ENCODE measurements at regions not wholly inside any gene's neighbourhood (a gene's known extent, or its start where the extent isn't known, plus 50 kb on each side); places are given as distances from the start of the nearest gene placed in this dataset.
"Not testable (repeated sequence)": the region's sequence is repeated elsewhere in the genome, so short reads cannot be mapped to it uniquely, and the experiment has no call there.

DNA sequence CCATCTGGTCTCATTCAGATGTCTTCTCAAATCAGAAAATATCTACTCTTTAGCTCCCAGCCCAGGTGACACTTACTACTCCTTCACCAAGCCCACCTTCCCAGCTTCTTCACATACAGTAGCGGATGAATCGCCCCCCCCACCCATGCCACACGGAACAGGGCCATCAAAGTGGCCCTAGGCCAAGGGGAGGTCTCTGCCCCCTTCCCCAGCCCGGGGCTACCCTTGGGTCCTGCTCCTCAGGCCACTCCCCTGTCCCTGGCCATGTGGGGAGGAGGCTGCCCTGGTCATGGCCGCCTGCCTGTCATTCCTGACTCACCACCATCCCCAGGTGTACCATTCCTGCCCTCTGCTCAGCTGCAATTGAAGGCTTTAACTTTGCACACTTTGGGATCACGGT, 142.8 kb downstream of the NECTIN1 start:
- DNase-seq, result no peak

DNA sequence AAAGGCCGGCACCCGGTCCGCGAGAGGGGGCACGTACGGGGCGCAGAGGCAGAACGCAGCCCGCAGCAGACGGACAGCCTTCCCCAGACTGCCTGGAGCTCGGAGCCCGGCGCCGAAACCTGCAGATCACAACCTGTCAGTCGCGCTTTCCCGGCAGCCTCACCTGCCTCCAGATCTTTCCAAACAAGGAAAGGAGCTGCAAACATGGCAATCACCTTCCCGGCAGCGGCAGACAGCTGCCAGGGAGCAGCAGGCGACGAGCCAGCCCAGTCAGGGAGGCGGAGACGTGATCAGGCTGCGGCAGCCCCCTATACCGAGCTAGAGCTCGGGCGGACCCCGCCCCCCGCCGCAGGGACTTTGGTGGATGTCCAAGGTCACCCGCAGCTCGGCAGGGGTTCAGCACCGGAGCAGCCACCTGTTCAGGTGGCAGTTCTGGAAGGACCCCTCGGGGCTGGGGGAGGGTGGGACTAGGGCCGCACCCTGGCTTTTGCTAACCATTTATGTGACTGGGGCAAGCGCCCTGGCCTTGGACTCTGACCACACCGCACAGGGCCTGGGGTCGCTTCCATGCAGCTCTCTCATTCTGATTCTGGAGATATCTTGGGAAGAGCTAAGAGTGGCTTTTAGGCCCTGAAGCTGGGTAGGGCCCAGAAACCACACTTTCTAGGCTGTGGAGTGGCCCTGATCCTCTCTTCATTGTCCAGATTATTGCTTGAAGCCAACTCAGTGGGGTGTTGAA, 143.8 kb downstream of the NECTIN1 start:
- DNase-seq, result no peak

DNA sequence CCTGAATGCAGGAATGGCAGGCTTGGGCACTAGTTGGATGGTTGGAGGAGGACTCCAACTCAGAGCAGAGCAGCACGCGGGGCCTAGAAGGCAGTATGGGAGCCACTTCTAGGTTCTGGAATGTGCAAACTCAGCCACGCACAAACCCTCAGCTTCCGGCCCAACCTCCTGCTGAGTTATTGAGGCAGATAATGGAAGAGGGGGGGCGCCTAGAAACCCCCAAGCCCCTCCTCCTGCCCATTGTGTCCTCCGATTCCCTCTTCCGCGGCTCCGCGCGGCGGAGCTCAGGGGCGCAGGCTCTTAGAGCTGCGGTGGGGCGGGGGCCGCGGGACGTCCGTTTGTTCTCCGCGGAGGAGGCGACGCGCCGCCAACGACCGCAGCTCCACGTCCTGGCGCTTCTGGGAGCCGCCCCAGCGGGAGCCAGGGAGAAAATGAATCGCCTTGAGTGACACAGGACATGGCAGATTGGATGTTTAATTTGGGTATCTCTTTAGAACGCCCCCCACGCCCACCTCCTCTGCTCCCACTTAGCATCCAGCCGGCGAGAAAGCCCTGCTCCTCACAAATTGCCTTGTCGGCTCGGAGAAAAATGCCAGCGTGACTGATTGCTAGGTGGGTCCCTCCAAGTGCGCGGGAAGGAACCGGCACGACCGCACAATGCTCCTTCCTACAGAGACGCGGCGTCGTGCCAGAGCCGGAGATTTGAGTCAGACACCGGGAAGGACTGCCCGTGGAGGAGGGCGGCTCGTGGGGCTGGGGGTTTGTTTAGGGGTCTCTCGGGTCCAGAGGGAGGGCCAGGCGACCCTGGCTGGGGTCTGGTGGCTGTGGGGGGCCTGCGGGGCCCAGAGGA, 144.6 kb downstream of the NECTIN1 start:
- DNase-seq, result peak; percentile 5 to 9

DNA sequence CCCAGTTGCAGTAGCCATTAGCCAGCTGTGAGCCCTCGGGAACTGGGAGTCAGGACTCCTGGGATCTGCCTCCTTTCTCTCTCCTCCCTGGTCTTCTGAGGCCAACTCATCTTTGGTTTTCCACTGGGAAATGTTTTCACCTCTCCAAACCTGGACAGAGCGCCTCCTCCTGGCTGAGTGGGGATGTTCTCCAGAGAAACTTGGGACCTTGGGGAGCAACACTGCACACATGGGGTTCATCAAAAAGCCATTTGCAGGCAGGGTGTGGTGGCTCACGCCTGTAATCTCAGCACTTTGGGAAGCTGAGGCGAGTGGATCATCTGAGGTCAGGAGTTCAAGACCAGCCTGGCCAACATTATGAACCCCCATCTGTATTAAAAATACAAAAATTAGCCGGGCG, 145.4 kb downstream of the NECTIN1 start:
- DNase-seq, result no peak

DNA sequence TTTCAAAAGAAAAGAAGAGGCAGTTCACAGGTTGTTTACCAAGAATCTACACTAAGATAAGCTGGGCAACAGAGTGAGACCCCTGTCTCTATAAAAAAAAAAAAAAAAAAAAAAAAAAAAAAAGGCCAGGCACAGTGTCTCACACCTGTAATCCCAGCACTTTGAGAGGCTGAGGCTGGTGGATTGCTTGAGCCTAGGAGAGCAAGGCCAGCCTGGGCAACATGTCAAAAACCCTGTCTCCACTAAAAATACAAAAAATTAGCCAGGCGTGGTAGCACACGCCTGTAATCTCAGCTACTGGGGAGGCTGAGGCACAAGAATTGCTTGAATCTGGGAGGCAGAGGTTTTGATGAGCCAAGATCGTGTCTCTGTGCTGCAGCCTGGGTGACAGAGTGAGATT, 147.6 kb downstream of the NECTIN1 start:
- DNase-seq, result not testable (repeated sequence)

DNA sequence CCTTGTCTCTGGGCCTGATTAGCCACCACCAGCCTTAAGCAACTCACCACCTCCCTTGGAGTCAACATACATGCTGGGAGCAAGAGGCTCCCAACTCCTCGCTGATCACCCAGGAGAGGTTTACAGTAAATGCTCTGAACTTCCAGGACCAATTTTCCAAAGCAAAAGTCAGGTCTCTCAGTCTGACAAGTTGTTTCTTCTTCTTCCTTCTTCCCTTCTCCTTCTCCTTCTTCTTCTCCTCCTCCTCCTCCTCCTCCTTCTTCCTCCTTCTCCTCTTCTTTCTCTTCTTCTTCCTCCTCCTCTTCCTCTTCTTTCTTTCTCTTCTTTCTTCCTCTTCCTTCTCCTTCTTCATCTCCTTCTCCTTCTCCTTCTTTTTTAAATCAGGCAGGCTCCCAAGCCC, 148.2 kb downstream of the NECTIN1 start:
- no peak for DNase-seq

DNA sequence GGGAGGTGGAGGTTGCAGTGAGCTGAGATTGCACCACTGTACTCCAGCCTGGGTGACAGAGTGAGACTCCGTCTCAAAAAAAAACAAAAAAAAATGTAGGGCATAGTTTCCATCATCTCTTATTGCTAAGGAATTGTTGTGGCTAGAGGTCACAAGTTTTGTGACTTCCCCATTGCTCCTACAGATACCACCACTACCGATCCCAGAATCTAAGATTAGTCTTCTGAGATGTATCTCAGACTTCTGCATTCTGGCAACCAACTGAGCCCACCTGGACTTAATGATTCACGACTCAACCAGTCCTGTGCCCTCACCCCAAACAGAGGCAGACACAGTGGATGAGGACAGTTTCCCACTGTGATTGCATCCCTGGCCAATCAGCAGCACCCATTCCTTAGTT, 148.9 kb downstream of the NECTIN1 start:
- no peak for DNase-seq

DNA sequence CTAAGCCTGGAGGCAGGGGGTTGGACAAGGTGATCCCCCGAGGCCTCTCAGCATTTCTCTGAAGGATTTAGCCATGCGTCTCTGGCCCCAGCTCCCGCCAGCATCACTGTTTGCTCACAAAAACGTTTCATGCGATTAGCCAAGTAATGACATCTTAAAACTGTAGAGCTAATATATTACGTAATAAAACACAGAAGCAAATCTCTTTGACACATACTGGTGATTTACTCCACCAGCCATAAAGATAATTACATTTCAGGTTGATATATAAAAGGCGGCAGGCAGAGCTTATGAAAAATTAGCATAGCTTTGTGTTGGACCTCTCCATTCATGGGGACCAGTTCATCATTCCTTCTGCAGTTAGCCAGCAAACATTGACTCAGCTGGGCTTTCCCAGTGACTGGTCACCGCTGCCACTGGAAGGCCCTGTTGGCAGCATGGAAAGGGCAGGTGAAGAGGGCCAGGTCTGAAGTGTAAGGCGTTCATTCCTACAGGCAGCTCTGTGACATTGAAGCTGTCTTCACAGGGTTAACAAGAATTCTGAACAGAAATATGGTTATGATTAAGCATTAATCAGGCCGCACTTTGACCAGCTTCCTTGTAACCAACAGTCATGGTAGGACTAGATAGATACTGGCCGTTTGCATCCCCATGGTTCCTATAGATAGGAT, 150.3 kb downstream of the NECTIN1 start:
- no peak for DNase-seq

DNA sequence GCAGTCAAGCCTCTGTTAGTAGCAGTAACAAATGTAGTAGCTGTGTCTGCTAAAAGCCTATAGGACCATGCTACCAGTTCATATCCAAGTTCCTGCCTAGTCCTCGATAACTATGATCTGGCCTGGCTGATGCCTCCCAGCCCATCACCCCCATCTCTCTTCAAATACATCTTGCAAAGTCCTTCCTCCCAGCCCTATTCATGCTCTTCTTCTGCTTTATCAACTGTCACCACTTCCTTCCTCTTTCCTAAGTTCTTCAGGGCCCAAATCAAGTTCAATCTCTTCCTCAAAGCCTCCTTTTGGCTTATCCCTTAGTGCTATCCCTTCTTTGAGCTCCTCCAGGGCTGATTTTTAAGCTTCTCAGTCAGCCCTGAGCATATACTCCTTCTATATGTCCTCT, 150.9 kb upstream of the THY1 start:
- DNase-seq, result no peak

DNA sequence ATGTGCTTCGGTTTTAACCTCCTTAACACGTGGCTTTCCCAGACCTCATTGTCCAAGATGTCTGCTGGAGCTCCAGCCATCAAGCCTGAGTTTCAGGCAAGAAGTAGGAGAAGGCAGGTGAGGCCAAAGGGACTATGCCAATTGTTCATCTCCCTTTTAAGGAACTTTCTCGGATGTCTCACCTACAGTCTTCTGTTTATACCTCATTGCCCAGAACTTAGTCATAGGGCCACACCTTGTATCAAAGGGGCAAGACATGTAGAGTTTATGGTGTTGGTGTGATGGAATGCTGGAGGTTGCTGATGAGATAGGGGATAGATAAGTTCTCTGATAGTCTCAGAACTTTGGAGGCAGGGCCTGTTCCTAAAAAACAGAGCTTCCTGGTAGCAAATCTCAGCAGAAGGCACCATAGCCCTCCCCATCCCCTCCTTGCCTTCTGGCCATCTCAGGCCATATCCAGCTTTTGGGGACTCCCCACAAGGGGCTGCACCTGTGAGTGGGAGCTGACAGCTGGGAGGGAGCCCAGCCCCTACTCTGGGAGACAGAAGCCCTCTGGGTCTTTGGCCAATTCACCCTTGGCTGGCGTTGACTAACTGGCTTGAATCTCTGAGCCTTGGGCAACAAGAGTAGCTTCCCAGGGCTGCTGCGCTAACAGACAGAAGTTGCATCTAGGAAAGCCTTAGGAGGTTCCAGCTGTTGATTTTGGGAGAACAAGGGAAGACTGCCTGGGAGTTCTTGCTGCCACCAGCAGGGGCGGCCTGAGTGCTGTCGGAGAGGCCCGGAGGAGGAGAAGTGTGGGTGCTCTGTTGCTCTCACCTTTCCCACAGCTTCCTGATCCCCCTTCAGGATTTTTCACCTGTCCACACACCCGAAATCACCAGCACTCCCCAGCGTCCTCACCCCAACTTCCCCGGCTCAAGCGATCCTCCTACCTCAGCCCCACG, 149.8 kb upstream of the THY1 start:
- no peak for DNase-seq

DNA sequence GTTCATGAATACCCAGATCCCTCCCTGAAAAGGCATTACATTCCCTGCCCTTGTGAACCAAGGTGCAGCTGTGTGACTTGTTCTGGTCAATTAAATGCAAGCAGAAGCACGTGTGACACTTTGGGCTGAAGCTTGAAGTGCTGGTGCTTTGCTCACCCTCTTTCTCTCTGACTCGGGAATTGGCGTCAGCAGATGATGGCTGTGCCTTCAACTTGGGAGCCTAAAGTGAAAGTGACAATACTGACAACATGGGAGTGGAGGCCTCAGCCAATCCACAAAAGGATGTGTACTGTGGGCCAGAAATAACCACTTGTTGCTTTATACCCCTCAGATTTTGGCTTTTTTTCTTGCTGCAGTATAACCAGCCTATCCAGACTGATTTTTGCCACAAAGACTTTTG, 148.3 kb upstream of the THY1 start:
- no peak for DNase-seq

DNA sequence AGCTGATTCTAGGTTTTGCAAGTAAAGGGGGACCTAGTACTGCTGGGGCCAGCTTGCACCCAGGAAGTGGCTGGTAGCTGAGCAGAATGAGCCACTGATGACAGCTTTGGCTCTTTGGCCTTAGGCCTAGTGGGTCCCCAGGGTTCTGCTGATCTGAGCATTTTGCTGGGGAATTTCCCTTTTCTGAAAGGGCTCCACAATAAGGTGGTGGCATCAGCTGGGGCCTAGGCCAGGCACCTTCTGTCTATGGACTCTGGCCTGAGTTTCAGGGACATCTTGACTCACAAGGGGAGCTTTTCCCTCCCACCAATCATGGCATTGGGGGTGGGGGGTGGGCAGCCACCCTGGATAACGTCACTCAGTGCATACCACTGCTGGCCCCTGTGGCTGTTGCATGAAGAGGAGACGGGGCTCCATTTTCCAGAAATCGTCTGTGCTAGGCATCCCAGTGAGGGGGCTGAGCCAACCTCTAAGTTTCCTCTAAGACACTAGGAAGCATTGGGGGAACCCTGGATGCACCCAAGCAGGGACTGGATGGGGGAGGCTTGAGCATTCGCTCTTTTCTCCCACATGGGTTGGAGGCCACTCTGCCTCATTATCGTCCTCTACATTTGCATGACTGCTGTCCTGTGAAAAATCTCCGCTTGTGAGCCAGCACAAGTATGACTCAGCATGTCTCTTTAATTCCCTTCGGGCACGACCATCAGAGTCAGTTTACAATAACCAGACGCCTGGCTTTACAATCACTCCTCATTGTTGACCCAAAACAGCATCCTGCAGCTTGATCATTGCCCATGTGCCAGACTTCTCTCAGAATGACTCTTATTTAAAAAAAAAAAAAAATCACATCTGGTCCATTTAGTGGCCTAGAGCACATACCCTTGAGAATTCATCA, 145.0 kb upstream of the THY1 start:
- no peak for DNase-seq

DNA sequence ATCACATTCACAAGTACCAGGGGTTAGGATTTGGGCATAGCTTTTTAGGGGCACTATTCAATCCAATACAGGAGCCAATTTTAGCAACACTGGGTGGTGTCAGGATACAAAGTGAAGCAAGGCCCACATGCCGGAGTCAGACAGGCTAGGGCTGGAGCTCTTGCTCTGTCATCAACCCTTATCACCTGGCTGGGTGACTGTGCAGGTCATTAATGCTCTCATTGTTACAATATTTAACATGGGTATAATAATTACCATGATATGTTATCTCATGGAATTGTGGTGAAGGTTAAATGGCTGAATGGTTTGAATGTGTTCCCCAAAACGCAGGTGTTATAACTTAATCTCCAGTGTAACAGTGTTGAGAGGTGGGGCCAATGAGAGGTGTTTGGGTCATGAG, 143.3 kb upstream of the THY1 start:
- no peak for DNase-seq

DNA sequence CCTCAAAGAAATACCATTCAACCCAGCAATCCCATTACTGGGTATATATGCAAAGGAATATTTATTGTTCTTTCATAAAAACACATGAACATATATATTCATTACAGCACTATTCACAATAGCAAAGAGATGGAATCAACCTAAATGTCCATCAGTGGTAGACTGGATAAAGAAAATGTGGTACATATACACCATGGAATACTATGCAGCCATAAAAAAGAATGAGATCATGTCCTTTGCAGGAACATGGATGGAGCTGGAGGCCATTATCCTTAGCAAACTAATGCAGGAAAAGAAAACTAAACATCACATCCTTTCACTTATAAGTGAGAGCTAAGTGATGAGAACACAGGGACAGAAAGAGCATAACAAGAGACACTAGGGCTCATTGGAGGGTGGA, 142.7 kb upstream of the THY1 start:
- DNase-seq, result not testable (repeated sequence)

DNA sequence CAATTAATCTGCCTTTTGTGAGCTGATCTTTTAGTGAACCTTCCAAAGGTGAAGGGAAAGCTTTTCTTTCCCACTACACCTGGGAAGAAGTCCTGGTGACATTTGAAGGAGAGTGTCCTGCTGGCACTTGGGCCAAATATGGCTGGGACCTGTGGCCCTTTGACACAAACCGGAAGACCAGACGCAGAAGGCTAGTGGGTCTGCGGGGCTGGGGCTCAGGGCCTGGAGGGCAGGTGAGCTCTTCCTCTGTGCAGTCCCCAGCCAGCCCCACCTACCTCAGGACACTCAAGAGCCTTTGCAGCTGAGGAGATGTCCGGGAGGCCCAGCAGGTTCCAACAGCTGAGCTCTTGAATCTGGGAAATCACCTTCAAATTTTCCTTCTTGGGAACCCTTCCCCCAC, 138.0 kb upstream of the THY1 start:
- no peak for DNase-seq

DNA sequence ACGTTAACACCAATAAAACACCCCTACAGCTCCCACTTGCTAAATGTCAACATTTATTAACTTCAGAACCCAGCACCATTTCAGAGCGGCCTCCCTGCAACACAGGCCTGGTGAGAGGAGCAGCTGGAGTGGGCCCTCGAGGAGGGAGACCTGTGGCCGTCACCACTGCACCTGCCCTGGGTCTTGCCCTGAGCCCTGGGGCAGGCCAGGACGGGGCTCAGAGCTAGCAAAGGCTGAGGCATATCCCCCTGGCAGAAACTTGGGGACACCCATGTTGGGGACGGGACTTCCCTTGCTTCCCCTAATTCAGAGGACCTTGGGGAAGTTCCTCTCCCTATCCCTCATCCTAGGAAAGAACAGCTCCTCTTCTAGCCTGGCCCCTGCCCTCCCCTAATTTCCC, 137.3 kb upstream of the THY1 start:
- no peak for DNase-seq

DNA sequence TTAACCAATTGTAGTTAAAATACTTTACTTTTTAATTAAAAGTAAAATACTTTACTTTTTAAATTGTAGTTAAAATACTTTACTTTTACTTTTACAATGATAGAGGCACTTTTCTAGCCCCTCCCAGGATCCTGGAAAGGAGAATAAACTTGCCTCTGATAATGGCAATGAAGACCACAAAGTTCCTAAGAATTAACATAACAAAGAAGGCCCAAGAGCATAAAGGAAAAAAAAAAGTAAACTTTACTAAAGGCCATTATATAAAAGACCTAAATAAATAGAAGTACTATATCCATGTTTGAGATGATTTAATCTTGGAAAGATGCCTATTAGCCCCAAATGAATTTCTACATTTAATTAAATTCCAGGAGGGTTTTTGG, 129.1 kb upstream of the THY1 start:
- no peak for DNase-seq

DNA sequence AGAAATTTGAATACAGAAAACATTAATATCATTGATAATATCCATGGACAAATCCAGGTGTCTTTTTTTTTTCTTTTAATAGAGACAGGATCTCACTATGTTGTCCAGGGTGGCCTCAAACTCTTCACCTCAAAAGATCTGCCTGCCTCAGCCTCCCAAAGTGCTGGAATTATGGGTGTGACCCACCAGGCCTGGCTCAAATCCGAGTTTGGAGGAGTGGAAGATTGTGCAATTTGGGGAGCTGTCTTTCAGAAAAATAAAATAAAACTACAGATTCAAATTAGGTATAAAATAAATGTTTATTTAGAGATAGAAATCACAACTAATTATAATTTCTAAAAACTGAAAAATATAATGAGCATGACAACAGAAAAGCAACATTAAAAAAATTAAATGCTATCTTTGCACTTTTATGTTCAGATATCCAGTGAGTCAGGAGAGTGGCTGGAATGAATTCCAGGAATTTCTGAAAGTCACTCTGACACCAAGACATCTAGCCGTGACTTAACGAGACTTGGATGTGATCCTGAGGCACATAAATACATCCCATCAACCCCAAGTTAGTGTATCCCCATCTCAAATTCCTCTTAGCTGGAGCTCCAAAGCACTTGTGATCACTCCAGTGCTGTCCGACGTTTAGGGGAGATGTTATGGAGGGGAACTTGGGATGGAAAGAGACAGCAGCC, 128.6 kb upstream of the THY1 start:
- no peak for DNase-seq

DNA sequence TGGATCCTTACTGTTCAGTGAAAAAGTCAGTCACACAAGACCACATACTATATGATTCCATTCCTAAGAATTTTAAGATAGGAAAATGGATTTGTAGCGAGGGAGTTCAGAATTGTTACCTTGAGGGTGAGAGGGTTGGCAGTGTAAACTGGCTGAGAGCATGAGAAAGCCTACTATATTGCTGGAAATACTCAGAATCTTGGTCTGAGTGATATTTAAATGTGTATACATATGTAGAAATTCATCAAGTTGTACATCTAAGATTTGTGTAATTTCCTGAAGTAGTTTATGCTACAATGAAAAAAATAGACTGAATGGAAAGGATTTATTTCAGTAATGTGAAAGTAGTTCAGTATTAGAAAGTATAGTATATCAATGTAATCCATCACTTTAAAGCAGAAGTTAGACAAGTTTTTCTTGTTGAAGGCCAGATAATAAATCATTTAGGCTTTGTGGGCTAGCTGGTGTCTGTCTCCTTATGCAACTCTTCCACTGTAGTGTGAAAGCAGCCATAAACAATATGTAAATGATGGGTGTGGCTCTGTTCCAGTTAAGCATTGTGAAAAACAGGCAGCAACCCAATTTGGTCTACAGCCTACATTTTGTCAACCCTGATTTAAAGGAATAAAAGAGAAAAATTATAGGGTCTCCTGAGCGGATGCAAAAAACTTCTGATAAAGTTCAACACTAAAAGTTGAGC, 127.2 kb upstream of the THY1 start:
- DNase-seq, result no peak

DNA sequence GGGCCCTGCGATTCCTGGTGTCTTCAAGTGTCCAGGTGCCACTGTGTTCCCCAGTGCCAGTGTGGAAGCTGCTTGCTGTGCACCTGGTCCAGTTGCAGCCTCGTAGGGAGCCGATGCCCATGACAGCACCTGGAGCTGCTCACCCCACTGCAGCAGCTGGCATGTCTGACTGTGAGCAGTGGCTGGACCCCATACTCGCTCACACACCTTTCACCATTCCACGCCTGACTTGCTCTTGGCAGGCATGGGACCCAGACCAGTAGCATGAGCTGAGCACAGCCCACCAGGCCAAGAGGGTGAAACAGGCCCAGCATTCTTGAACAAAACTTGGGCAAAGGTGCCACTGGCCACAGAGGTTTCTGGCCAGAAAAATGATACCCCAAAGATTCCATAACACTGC, 124.5 kb upstream of the THY1 start:
- DNase-seq, result no peak
